H1 (cell line): ENCODE measurements at regions not wholly inside any gene's neighbourhood (a gene's known extent, or its start where the extent isn't known, plus 50 kb on each side); places are given as distances from the start of the nearest gene placed in this dataset.

ENCODE experiments used
- CTCF ChIA-PET: fragments of 300-600 bp; sonication (Branson Sonifier 250); formaldehyde crosslinking; loops from one replicate; lab custom pipeline; 2021; ENCODE audit not compliant: partially characterized antibody; lab: Charles Lee
- POLR2A ChIA-PET: fragments of 300-600 bp; sonication (Branson Sonifier 250); formaldehyde crosslinking; loops from one replicate; lab custom pipeline; 2021; ENCODE audit warnings: inconsistent platforms; ENCODE audit not compliant: partially characterized antibody; lab: Charles Lee
- DNase-seq, 2 experiments: peaks; one replicate each; pipeline versions ENCODE4 v3.0.0 to v3.0.0-alpha.2; 2010 to 2022; ENCODE audit warnings: low spot score in 2 of 2, low read depth in 1 of 2, mixed read lengths in 1 of 2
- FAIRE-seq: peaks from 2 replicates; lab custom pipeline; 2011; peaks lifted over from hg19 to GRCh38; lab: Jason Lieb, UNC
- H2AFZ ChIP-seq: 2 replicates; pipeline ENCODE4 v1.8.1; 2012; ENCODE audit warnings: low read length, inconsistent platforms
- H2AK5ac ChIP-seq: 2 replicates; pipeline ENCODE4 v1.6.1; 2013; ENCODE audit warnings: low read depth, low read length
- H2BK120ac ChIP-seq: replicated peaks from 2 replicates; pipeline ENCODE3; 2013; ENCODE audit warnings: low read depth, low read length, inconsistent platforms
- H2BK12ac ChIP-seq: 2 replicates; pipeline ENCODE4 v1.6.1; 2013; ENCODE audit warnings: low read depth, low read length
- H2BK15ac ChIP-seq: 2 replicates; pipeline ENCODE4 v1.6.1; 2013; ENCODE audit warnings: low read length
- H2BK20ac ChIP-seq: 2 replicates; pipeline ENCODE4 v1.6.1; 2013; ENCODE audit warnings: low read length
- H2BK5ac ChIP-seq: 2 replicates; pipeline ENCODE4 v1.6.1; 2013; ENCODE audit warnings: low read depth, low read length
- H3K14ac ChIP-seq: 2 replicates; pipeline ENCODE4 v1.6.1; 2013; ENCODE audit warnings: inconsistent platforms; ENCODE audit not compliant: insufficient read length
- H3K18ac ChIP-seq: 2 replicates; pipeline ENCODE4 v1.6.1; 2013; ENCODE audit warnings: low read length; ENCODE audit errors: extremely low read depth
- H3K23ac ChIP-seq: 2 replicates; pipeline ENCODE4 v1.6.1; 2013; ENCODE audit warnings: inconsistent platforms; ENCODE audit not compliant: insufficient read length
- H3K23me2 ChIP-seq: 2 replicates; pipeline ENCODE4 v1.6.1; 2013; ENCODE audit warnings: low read depth, low read length
- H3K27ac ChIP-seq: 2 replicates; pipeline ENCODE4 v1.6.1; 2011; ENCODE audit warnings: low read depth, low read length, inconsistent platforms
- H3K27me3 ChIP-seq, 4 experiments: replicated peaks in 1 of 4; 1 replicate in 1 of 4; 2 replicates in 3 of 4; pipeline versions ENCODE4 v1.6.1 to v1.8.1; 2011 to 2013; ENCODE audit warnings: low read length in 3 of 4, mild to moderate bottlenecking in 3 of 4, inconsistent platforms in 2 of 4, mixed read lengths in 2 of 4, moderate library complexity in 1 of 4; ENCODE audit not compliant: control insufficient read depth in 3 of 4, insufficient read depth in 3 of 4; ENCODE audit errors: extremely low read depth in 1 of 4
- H3K36me3 ChIP-seq, 4 experiments: 2 replicates each; pipeline versions ENCODE4 v1.6.1 to v1.8.1; 2011 to 2013; ENCODE audit warnings: mild to moderate bottlenecking in 4 of 4, low read length in 3 of 4, moderate library complexity in 2 of 4, control low read depth in 1 of 4, inconsistent platforms in 1 of 4; ENCODE audit not compliant: insufficient read depth in 4 of 4, control insufficient read depth in 2 of 4
- H3K4ac ChIP-seq: replicated peaks from 2 replicates; pipeline ENCODE3; 2013; ENCODE audit warnings: low read length, low read depth, mixed read lengths, inconsistent platforms; ENCODE audit not compliant: insufficient read length
- H3K4me1 ChIP-seq, 4 experiments: replicated peaks in 1 of 4; 1 replicate in 1 of 4; 2 replicates in 3 of 4; pipeline versions ENCODE4 v1.6.1 to v1.8.1; 2011 to 2013; ENCODE audit warnings: low read length in 3 of 4, inconsistent platforms in 2 of 4, mixed read lengths in 1 of 4; ENCODE audit not compliant: insufficient read depth in 4 of 4, control insufficient read depth in 3 of 4
- H3K4me2 ChIP-seq, 2 experiments: 2 replicates each; pipeline versions ENCODE4 v1.6.1 to v1.8.1; 2011 to 2013; ENCODE audit warnings: low read depth in 2 of 2, low read length in 2 of 2, control low read depth in 1 of 2, inconsistent platforms in 1 of 2, mild to moderate bottlenecking in 1 of 2; ENCODE audit not compliant: insufficient read depth in 1 of 2
- H3K4me3 ChIP-seq, 4 experiments: fragments of 200-600, 300-600 bp in 1 of 4; sonication (generic), shearing (Covaris generic), sonication (Bioruptor Twin) in 1 of 4; 2 replicates each; pipeline versions ENCODE4 v1.5.1 to v1.8.1; 2011 to 2016; ENCODE audit warnings: low read length in 4 of 4, low read depth in 3 of 4, control low read depth in 2 of 4, inconsistent platforms in 2 of 4, mild to moderate bottlenecking in 2 of 4, mixed read lengths in 1 of 4, moderate library complexity in 1 of 4; ENCODE audit not compliant: insufficient read depth in 2 of 4; ENCODE audit errors: extremely low read depth in 1 of 4
- H3K56ac ChIP-seq: replicated peaks from 2 replicates; pipeline ENCODE3; 2013; ENCODE audit warnings: low read depth, mild to moderate bottlenecking, mixed read lengths, low read length, inconsistent platforms; ENCODE audit not compliant: insufficient read length
- H3K79me1 ChIP-seq: 2 replicates; pipeline ENCODE4 v1.6.1; 2013; ENCODE audit warnings: low read depth, low read length, control low read depth
- H3K79me2 ChIP-seq, 2 experiments: 2 replicates each; pipeline versions ENCODE4 v1.6.1 to v1.8.1; 2012 to 2013; ENCODE audit warnings: low read length in 2 of 2, mild to moderate bottlenecking in 2 of 2, inconsistent platforms in 1 of 2; ENCODE audit not compliant: insufficient read depth in 2 of 2, control insufficient read depth in 1 of 2
- H3K9ac ChIP-seq, 4 experiments: replicated peaks in 1 of 4; 1 replicate in 1 of 4; 2 replicates in 3 of 4; pipeline versions ENCODE4 v1.6.1 to v1.8.1; 2011 to 2013; ENCODE audit warnings: low read depth in 3 of 4, low read length in 3 of 4, control low read depth in 2 of 4, mild to moderate bottlenecking in 2 of 4, moderate library complexity in 2 of 4, inconsistent platforms in 1 of 4; ENCODE audit errors: extremely low read depth in 1 of 4
- H3K9me3 ChIP-seq, 2 experiments: 2 replicates each; pipeline versions ENCODE4 v1.6.1 to v1.8.1; 2012 to 2013; ENCODE audit warnings: mild to moderate bottlenecking in 2 of 2, moderate library complexity in 2 of 2, control low read depth in 1 of 2, inconsistent platforms in 1 of 2, low read depth in 1 of 2, low read length in 1 of 2, mixed read lengths in 1 of 2; ENCODE audit not compliant: insufficient read depth in 2 of 2
- H4K20me1 ChIP-seq, 2 experiments: replicated peaks in 1 of 2; 2 replicates each; pipeline versions ENCODE3 to v1.8.1; 2011 to 2013; ENCODE audit warnings: inconsistent platforms in 2 of 2, low read length in 2 of 2, mild to moderate bottlenecking in 1 of 2; ENCODE audit not compliant: insufficient read depth in 2 of 2, control insufficient read depth in 1 of 2
- H4K5ac ChIP-seq: 2 replicates; pipeline ENCODE4 v1.6.1; 2013; ENCODE audit warnings: low read length, low read depth, mixed read lengths, inconsistent platforms; ENCODE audit not compliant: insufficient read length
- H4K8ac ChIP-seq: 2 replicates; pipeline ENCODE4 v1.8.0; 2013; ENCODE audit warnings: mild to moderate bottlenecking, moderate library complexity, low read length, inconsistent platforms; ENCODE audit not compliant: insufficient read depth; ENCODE audit errors: extremely low read depth
- H4K91ac ChIP-seq: replicated peaks from 2 replicates; pipeline ENCODE3; 2013; ENCODE audit warnings: low read length, mixed read lengths, inconsistent platforms; ENCODE audit not compliant: insufficient read length
- CBX8 ChIP-seq: fragments of 300-800, 300-1000 bp; sonication (generic); IDR thresholded peaks from 2 replicates; pipeline ENCODE4 v1.7.1; 2016; ENCODE audit warnings: low read depth, low read length, borderline replicate concordance
- CTBP2 ChIP-seq: IDR thresholded peaks from 2 replicates; pipeline ENCODE4 v1.7.0; 2011; ENCODE audit warnings: borderline replicate concordance, mild to moderate bottlenecking, moderate library complexity, mixed read lengths, low read length; ENCODE audit not compliant: insufficient read depth, insufficient read length
- NRF1 ChIP-seq: IDR thresholded peaks from 2 replicates; pipeline ENCODE4 v1.6.1; 2011; ENCODE audit warnings: mild to moderate bottlenecking, low read depth, low read length, improper control_type of control experiment
- POLR2A ChIP-seq, 2 experiments: IDR thresholded peaks; 1 replicate in 1 of 2; 2 replicates in 1 of 2; pipeline ENCODE4 v1.6.1; 2011; ENCODE audit warnings: low read depth in 2 of 2, low read length in 2 of 2, mild to moderate bottlenecking in 2 of 2; ENCODE audit errors: control extremely low read depth in 1 of 2
- SIX5 ChIP-seq: IDR thresholded peaks from 2 replicates; pipeline ENCODE4 v1.6.1; 2011; ENCODE audit warnings: mild to moderate bottlenecking, low read depth, low read length
- SP4 ChIP-seq: IDR thresholded peaks from 2 replicates; pipeline ENCODE4 v1.6.1; 2012; ENCODE audit warnings: low read length, inconsistent platforms

DNA sequence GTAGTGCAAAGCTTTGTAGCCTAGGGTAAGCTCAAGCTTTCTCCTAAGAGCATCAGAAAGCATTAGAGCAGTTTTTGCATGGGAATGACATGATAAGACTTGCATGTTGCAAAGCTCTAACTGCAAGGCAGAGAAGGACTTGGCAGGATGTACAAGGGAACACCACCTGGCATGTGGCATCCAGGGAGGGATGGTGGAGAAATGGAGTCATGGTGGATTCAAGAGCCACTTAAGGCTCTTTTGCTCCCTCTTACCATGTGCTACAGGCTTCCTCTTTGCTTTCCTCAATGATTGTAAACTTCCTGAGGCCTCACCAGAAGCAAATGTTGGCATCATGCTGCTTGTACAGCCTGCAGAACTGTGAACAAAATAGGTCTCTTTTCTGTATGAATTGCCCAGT, 266.0 kb downstream of the GLI2 start:
- no peaks in the 10 kb centered on the region for H3K23me2 ChIP-seq
- H3K18ac ChIP-seq = no peak overlapping the region
- POLR2A ChIA-PET = no interaction called here
- H3K4ac ChIP-seq = no peak overlapping the region
- FAIRE-seq (no peak), DNase-seq (no peak)
- H3K4me1 ChIP-seq = peaks cover 3 to 9% (median 7%) of the 10 kb centered on the region in 4 experiments
- 0 out of 2 replicates have a peak overlapping the region, but pooled peaks have one; percentile 86 for H2AK5ac ChIP-seq
- H3K23ac ChIP-seq = no peak overlapping the region
- H2BK5ac ChIP-seq = 0 out of 2 replicates have a peak overlapping the region, but pooled peaks have one; percentile 18
- H2BK120ac ChIP-seq = no peak overlapping the region
- H3K56ac ChIP-seq = no peak overlapping the region
- H4K20me1 ChIP-seq = no peaks in the 10 kb centered on the region
- CTCF ChIA-PET = no interaction called here
- no peak overlapping the region; the same call in 1 of the 2 replicates for H2BK20ac ChIP-seq
- H3K14ac ChIP-seq = no peak overlapping the region
- no peak overlapping the region for H3K4me3 ChIP-seq
- H3K9me3 ChIP-seq = no peaks in the 10 kb centered on the region
- no peaks in the 10 kb centered on the region for H3K79me2 ChIP-seq
- H3K4me2 ChIP-seq = no peak overlapping the region
- peaks cover 0 to 13% (median 3%) of the 10 kb centered on the region in 4 experiments; a peak in 4 of 7 replicates for H3K27me3 ChIP-seq
- no peak overlapping the region for H2AFZ ChIP-seq
- H3K27ac ChIP-seq = no peak overlapping the region
- no peaks in the 10 kb centered on the region for H3K36me3 ChIP-seq
- no peaks in the 10 kb centered on the region for H3K79me1 ChIP-seq
- no peak overlapping the region for H4K8ac ChIP-seq
- no peak for TF ChIP-seq CBX8
- no peak for TF ChIP-seq CTBP2
- TF ChIP-seq POLR2A (IDR thresholded peaks at IDR 0.05; ENCODE audit: control extremely low read depth in 1 of 2, low read depth in 2 of 2, low read length in 2 of 2) = no peak
- TF ChIP-seq SIX5 = no peak
- TF ChIP-seq NRF1 = no peak
- TF ChIP-seq SP4 = no peak
- TF ChIP-seq, all 59 proteins: peak for 0
- Histone ChIP-seq H3K9ac (no peak overlapping the region), H4K5ac (no peak overlapping the region), H2BK15ac (peak overlapping the region; percentile 89; the same call in 1 of the 2 replicates), H4K91ac (no peak overlapping the region), H2BK12ac (peak overlapping the region; percentile 68; the same call in 1 of the 2 replicates)
